Mesothelial cell of epicardium (in vitro differentiated cells): ENCODE measurements at regions not wholly inside any gene's neighbourhood (a gene's known extent, or its start where the extent isn't known, plus 50 kb on each side); places are given as distances from the start of the nearest gene placed in this dataset.
A peak's percentile ranks its signal among the peaks of the same experiment; 100 is the strongest.

Experiments used
- DNase-seq, 2 experiments: peaks; one replicate each; pipeline ENCODE4 v3.0.0; 2021; ENCODE audit warnings: low spot score in 2 of 2; ENCODE audit not compliant: unreplicated experiment in 2 of 2
- H3K27ac Mint-ChIP-seq: 2 replicates; pipeline ENCODE4 v1.8.0; 2021; ENCODE audit warnings: mixed read lengths
- H3K27me3 Mint-ChIP-seq: 2 replicates; pipeline ENCODE4 v1.8.0; 2021; ENCODE audit warnings: low read depth, mixed read lengths
- H3K36me3 Mint-ChIP-seq: 2 replicates; pipeline ENCODE4 v1.8.0; 2021; ENCODE audit warnings: mixed read lengths
- H3K4me1 Mint-ChIP-seq: 2 replicates; pipeline ENCODE4 v1.8.0; 2021; ENCODE audit warnings: mixed read lengths
- H3K4me3 Mint-ChIP-seq: 2 replicates; pipeline ENCODE4 v1.8.0; 2021; ENCODE audit warnings: mild to moderate bottlenecking, moderate library complexity, mixed read lengths
- H3K9me3 Mint-ChIP-seq: 2 replicates; pipeline ENCODE4 v1.8.0; 2021; ENCODE audit warnings: mixed read lengths
- CTCF ChIP-seq: fragments of 200-600 bp; sonication (generic); IDR thresholded peaks from one replicate; pipeline ENCODE4 v1.5.0; 2021; ENCODE audit warnings: antibody characterized with exemption; ENCODE audit not compliant: unreplicated experiment

DNA sequence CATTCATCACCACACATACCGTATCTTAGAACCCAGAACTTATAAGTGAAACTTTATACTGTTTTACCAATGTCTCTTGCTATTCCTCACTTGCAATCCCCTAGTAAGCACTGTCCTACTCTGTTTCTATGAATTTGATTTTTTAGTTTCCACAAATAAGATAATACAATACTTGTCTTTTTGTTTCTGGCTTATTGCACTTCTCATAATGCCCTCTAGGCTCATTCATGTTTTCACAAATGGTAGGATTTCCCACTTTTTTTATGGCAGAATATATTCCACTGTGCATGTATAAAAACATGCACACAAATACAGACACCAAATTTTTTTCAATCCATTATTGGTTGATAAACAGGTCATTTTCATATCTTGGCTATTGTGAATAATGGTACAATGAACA lies 1742.3 kb upstream of the NUDT12 start:
- Mint-ChIP-seq H3K9me3 (peaks cover 3% of the 10 kb centered on the region), H3K27me3 (no peaks in the 10 kb centered on the region), H3K27ac (no peak overlapping the region), H3K36me3 (no peaks in the 10 kb centered on the region), H3K4me3 (no peak overlapping the region), H3K4me1 (no peaks in the 10 kb centered on the region)
- TF ChIP-seq CTCF = peak; percentile 64
- no peak for DNase-seq

DNA sequence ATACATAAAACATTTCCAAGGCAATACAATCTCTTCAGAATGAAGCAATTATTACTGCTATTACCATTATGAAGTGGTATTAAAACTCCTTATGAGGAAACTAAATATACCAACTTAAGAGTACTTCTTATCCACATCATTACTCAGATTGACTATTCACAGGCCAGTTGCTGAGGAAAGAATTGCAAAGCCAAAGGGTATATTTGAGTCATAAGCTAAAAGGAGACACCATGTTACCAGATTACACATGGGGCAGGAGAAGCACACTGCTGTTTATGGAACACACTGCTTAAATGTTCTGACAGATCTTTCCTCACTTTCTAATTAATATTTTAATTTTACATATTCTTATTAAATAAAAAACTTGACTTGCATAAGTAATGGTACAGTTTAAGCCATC lies 1726.4 kb upstream of the NUDT12 start:
- H3K27me3 Mint-ChIP-seq = no peaks in the 10 kb centered on the region

GRCh38 chr5:105283134-105283533 lies 1720.5 kb upstream of the NUDT12 start:
- peaks cover 4% of the 10 kb centered on the region for H3K9me3 Mint-ChIP-seq
- no peak overlapping the region for H3K27ac Mint-ChIP-seq
- H3K27me3 Mint-ChIP-seq = no peaks in the 10 kb centered on the region
- no peak for DNase-seq
- no peaks in the 10 kb centered on the region for H3K4me1 Mint-ChIP-seq
- no peak overlapping the region for H3K4me3 Mint-ChIP-seq
- no peak for TF ChIP-seq CTCF
- no peaks in the 10 kb centered on the region for H3K36me3 Mint-ChIP-seq

More for the DNA sequence above, 1726.4 kb upstream of the NUDT12 start:
- no peak for DNase-seq
- Mint-ChIP-seq H3K36me3 (no peaks in the 10 kb centered on the region), H3K9me3 (peaks cover 4% of the 10 kb centered on the region), H3K27ac (no peak overlapping the region), H3K4me1 (peaks cover 5% of the 10 kb centered on the region), H3K4me3 (no peak overlapping the region)
- no peak for TF ChIP-seq CTCF

- no peaks in the 10 kb centered on the region for H3K27me3 Mint-ChIP-seq
- DNase-seq = no peak
Observed at GRCh38 chr5:105274079-105274478, 1711.5 kb upstream of the NUDT12 start.

DNA sequence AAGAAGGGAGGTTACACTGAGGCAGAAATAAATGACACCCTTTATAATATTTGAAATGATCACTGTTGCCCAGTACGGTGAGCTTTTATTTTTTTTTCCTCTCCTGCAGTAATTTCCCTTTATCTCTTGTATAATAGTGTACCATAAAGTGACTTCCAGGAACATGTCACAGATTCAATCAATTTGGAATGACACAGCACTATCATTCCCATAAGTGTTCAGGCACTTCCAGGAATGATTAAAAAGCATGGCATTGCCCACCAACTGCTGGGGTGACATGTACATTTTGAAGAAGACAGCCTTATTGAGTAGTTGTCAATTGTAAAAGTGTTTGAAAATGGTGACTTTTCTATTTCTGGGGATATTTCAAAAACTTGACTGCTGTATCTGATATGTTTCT lies 1700.9 kb upstream of the NUDT12 start:
- Mint-ChIP-seq H3K27me3 (no peaks in the 10 kb centered on the region), H3K27ac (no peak overlapping the region), H3K4me1 (peaks cover 17% of the 10 kb centered on the region), H3K36me3 (no peaks in the 10 kb centered on the region), H3K4me3 (no peak overlapping the region), H3K9me3 (peaks cover 14% of the 10 kb centered on the region)
- TF ChIP-seq CTCF = no peak
- DNase-seq = no peak

More at GRCh38 chr5:105274079-105274478, 1711.5 kb upstream of the NUDT12 start:
- Mint-ChIP-seq H3K36me3 (no peaks in the 10 kb centered on the region), H3K27ac (no peak overlapping the region), H3K4me1 (no peaks in the 10 kb centered on the region), H3K9me3 (peaks cover 11% of the 10 kb centered on the region), H3K4me3 (no peak overlapping the region)
- no peak for TF ChIP-seq CTCF

- no peaks in the 10 kb centered on the region for H3K27me3 Mint-ChIP-seq
- H3K4me3 Mint-ChIP-seq = no peak overlapping the region
- peaks cover 6% of the 10 kb centered on the region for H3K4me1 Mint-ChIP-seq
- no peak overlapping the region for H3K27ac Mint-ChIP-seq
- DNase-seq = no peak
- TF ChIP-seq CTCF = no peak
- peaks cover 9% of the 10 kb centered on the region for H3K9me3 Mint-ChIP-seq
- H3K36me3 Mint-ChIP-seq = no peaks in the 10 kb centered on the region
Observed at GRCh38 chr5:105259581-105260217, 1697.1 kb upstream of the NUDT12 start.
